Stimulated activated CD4-positive, alpha-beta T cell treated with anti-CD3 and anti-CD28 coated beads, TNF-alpha, amount 100 ng/mL, for 4 hours (primary cell): ENCODE measurements at regions not wholly inside any gene's neighbourhood (a gene's known extent, or its start where the extent isn't known, plus 50 kb on each side); places are given as distances from the start of the nearest gene placed in this dataset.

Experiments used
- DNase-seq, 3 experiments: peaks; one replicate each; pipeline ENCODE4 v3.0.0-alpha.2; 2020; ENCODE audit warnings: low read depth in 3 of 3

DNA sequence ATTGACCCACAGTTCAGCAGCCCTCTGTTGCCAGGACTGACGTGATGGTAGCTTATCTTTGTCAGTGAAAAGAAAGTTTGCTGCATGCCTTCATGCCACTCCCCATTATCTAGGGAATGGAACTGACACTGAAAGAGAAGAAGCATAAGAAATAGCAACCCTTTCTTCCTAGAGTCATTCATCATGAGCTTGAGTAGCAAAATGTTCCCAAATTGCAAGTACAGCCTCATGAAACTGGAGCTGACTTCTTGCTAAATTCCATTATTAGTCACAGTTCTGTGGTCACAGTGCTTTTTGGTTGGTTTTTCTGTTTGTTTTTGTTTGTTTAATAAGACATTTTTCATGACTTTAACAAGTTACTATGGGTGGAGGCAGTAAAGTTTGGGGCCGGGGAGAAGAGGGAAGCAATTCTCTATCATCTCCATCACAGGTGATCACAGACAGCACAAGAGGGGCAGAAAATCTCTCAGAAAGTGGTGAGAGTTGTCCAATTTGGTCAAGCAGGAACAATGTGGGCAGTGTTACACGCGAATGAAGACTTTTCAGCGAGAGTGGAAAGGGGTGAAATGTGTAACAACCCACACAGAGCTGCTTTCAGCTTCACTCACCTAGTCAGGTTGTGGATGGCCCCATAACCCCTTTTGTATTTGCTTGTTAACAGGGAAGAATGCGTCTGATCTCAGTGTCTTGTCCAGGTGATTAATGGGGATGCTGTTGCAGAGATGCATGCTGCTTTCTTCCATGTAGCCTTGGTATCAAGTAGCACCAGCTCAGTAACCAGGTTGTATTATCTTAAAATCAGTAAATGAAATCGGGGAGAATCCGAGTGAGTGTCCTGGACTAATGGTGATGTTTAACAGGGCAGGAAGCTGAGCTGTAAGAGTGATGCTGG, 440.4 kb downstream of the DMRT2 start:
- DNase-seq: no peak

DNA sequence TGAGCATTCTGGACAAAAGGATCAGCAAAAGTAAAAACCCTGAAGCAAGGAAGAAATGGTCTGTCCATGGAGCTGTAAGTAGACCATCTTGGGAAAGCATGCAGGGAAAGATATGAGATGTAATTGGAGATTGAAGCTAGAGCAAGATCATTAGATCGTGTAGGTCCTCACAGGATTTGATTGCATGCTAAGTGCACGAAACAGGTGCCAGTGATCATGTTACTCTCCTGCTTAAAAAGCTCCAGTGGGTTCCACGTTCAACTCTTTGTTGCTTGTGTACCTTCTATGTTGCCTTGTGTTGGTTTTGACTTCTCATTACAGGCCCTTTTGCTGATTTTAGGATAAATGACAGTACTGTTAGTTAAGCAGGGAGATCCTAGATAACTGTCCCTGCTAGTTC, 442.0 kb downstream of the DMRT2 start:
- no peak for DNase-seq

GRCh38 chr9:1495282-1496030, 445.3 kb downstream of the DMRT2 start:
- no peak for DNase-seq

- DNase-seq: no peak
Observed at GRCh38 chr9:1505489-1505888, 455.3 kb downstream of the DMRT2 start.

GRCh38 chr9:1510712-1511111, 460.6 kb downstream of the DMRT2 start:
- no peak for DNase-seq

DNA sequence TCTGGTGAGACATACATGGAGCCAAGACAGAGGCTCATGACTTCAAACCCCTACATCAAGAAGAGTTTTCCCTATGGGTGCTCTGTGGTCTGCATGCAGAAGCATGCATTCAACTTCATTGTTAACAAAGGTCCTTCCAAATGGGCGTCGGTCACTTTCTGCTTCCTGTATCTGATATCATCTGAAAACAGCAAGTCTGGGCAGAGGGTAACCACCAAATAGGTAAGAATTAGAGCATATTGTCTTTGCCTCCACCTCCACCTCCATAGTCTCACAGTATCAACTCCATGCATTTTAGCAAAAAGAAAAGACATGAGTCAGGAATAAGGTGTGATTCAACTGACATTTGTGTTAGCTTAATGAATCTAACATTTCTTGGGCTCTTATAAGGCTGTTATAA, 462.9 kb downstream of the DMRT2 start:
- no peak for DNase-seq

DNA sequence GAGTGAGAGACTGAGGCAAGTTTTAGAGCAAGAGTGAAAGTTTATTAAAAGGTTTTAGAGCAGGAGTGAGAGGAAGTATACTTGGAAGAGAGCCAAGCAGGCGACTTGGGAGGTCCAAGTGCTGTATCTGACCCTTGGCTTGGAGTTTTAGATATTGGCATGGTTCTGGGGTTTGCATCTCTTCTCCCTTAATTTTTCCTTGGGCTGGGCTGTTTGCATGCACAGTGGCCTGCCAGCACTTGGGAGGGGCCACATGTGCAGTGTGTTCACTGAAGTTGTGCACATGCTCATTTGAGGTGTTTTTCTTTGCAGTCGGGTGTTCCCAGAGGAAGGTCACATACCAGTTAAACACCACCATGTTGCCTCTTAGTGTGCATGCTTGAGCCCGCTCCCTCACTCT, 464.1 kb downstream of the DMRT2 start:
- no peak for DNase-seq

GRCh38 chr9:1514776-1515363, 464.7 kb downstream of the DMRT2 start:
- no peak for DNase-seq

GRCh38 chr9:1515557-1515956, 465.4 kb downstream of the DMRT2 start:
- DNase-seq: no peak

DNA sequence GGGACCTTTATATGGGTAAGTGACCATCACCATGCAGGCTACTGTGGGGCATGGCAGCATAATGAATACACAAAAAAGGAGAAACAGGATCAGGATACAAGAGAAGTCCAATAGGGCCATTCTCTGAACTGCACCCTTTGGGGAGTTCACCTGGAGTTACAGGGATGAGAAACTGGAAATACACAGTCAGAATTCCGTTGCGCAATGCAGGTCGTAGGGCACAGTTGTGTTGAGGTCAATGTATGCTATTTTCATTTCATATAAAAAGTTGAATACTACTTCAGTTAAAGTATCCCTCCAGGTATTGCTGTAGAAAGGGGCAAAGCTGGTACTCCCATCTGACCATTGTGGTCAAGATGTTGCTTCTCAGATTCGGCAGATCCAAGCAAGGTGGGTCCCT, 471.4 kb downstream of the DMRT2 start:
- DNase-seq: no peak

GRCh38 chr9:1522219-1522767, 472.1 kb downstream of the DMRT2 start:
- no peak for DNase-seq

DNA sequence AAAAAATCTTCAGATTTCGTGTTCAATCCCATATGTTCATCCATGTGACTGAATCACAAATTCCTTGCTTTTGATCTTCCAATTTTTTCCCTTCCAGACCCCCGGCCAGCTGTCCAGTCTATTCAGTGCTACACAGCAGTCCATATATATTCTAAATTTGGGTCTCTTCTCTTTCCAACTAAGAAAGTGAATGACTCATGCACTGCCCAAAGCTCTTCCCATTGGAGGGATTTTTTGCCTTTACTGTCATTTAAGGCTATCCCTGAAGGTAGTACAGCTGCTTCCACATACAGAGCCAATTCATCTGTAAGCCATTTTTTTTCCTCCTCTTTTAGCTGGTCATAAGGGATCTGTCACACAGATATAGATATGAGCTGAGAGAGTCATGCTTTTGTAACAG, 478.3 kb downstream of the DMRT2 start:
- DNase-seq: no peak

DNA sequence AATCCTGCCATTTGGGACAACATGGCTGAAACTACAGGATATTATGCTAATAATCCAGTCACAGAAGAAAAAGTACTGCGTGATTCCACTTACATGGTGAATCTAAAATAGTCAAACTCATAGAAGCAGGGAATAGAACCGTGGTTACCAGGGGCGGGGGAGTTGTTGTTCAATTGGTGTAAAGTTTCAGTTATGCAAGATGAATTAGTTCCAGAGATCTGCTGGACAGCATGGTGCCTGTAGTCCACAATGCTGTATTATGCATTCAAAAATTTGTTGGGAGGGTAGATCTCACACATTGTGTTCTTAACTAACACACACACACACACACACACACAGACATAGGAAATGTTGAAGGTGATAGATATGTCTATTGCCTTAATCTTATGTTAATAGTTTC, 480.5 kb downstream of the DMRT2 start:
- no peak for DNase-seq

GRCh38 chr9:1531424-1531823, 481.3 kb downstream of the DMRT2 start:
- DNase-seq: no peak

- DNase-seq: no peak
Observed at GRCh38 chr9:1532171-1532570, 482.0 kb downstream of the DMRT2 start.

DNA sequence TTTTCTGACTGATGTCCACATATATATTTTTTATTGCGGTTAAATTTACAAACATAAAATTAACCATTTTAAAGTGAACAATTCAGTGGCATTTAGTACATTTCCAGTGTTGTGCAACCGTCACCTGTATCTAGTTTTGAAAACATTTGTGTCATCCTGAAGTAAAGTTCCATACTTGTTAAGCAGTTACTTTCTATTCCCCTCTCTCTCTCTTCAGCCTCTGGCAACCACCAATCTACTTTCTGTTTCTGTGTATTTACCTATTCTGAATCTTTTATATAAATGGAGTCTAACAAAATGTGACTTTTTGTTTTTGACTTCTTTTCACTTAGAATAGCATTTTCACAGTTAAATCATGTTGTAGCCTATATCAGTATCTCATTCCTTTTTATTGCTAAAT, 480.1 kb upstream of the SMARCA2 start:
- no peak for DNase-seq

DNA sequence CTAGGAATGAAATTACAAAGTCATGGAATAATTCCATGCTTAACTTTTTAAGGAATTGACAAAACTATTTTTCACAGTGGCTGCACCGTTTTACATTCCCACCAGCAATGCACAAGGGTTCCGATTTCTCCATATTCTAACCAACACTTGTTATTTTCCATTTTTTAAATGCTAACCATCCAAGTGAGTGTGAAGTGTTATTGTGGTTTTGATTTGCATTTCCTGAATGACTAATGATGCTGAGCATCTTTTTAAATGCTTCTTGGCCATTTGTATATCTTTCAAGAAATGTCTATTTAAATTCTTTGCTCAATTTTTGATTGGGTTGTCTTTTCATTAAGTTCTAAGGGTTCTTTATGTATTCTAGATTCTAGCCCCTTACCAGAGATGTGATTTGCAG, 479.5 kb upstream of the SMARCA2 start:
- no peak for DNase-seq

DNA sequence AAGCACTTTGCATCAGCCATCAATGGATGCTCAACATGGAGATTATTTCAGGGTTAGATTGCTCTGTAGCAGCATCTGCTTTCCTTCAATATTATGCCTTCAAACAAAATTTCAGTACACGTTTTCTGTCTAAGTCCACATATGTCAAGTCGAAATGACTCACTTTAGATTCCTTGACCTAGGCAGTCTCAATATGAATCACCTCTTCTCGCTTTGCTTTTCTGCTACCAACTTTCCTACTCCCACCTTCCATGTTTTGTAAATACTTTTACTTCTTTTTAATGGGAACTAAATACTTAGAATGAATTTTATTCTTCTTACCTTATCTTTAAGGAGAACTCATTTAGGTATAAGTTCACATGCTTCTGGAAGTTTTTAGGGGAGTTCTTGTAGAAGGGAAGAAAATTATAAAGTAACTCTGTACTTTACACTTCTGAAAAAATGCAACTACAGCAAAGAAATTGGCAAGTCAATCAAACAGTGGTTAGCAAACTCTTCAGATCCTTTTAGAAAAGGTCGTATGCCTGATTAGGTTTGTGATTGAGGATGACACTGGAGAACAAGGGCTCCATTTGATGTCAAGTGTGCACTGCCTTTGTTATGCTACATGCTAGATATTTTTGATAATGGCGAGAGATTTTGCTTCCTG, 478.5 kb upstream of the SMARCA2 start:
- DNase-seq: no peak

DNA sequence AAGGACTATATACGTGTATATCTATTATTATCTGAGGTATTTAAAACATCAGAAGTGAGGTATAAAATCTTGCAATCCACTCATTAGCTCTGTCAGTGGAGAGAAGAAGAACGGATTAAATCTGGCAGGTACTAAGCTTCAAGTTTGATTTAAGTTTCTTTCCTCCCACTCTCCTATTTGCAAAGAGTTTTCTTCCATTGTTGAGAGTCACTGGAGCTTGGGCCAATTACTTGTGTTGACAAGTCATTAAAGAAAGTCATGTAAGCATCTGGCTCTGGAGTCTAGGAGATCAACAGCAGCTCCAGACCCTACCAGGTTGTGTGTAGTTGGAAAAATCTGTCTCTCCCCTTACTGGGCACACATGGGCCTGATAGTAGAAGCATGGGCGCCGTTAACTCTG, 476.8 kb upstream of the SMARCA2 start:
- DNase-seq: no peak

- no peak for DNase-seq
Observed at GRCh38 chr9:1539216-1539615, 475.9 kb upstream of the SMARCA2 start.

DNA sequence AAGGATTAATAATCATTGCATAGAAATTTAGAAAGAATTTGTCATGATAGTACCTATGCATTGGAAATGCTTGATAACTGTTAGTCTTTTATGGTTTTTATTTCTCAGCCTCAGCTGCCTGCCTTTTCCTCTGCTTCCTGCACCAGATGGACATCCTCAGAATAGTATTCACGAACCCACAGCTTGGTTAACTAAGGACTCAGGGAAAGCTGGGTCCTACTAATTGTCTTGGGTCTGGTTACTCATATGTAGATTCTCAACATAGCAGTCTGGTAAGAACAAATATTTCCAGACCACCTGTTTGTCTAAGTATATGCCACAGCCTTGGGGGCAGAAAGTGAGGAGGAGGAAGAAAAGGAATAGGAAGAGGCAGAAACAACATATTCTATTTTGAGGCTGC, 464.5 kb upstream of the SMARCA2 start:
- no peak for DNase-seq
